OCI-LY7 (cell line): ENCODE measurements at regions not wholly inside any gene's neighbourhood (a gene's known extent, or its start where the extent isn't known, plus 50 kb on each side); places are given as distances from the start of the nearest gene placed in this dataset.
"Not testable (repeated sequence)": the region's sequence is repeated elsewhere in the genome, so short reads cannot be mapped to it uniquely, and the experiment has no call there.

Source experiments
- BruUV-seq: library from RNA; stranded (reverse); fragments of 400-500 nt; replicated peaks from 2 replicates; lab custom pipeline; 2021; lab: Mats Ljungman, UMichigan
- CTCF ChIA-PET: fragments of 300-600 bp; sonication (Branson Sonifier 250); formaldehyde crosslinking; loops from one replicate; lab custom pipeline; 2022; ENCODE audit warnings: antibody characterized with exemption; ENCODE audit not compliant: unreplicated experiment; lab: Charles Lee
- POLR2A ChIA-PET: fragments of 300-600 bp; sonication (Branson Sonifier 250); formaldehyde crosslinking; loops from one replicate; lab custom pipeline; 2022; ENCODE audit warnings: antibody characterized with exemption; lab: Charles Lee
- DNase-seq: peaks from one replicate; pipeline ENCODE4 v3.0.0-alpha.2; 2015; ENCODE audit warnings: low spot score
- H2AFZ ChIP-seq: fragments of 200-600 bp; sonication (generic), shearing (Covaris generic); 2 replicates; pipeline ENCODE4 v1.6.1; 2014; ENCODE audit warnings: mild to moderate bottlenecking, antibody characterized with exemption, low read length, moderate library complexity
- H3K27ac ChIP-seq: fragments of 200-600 bp; sonication (generic); 2 replicates; pipeline ENCODE4 v1.5.1; 2014; ENCODE audit warnings: mixed run types, low read depth, mild to moderate bottlenecking, moderate library complexity, low read length, inconsistent platforms; ENCODE audit not compliant: poor library complexity, severe bottlenecking
- H3K36me3 ChIP-seq: fragments of 200-600 bp; sonication (generic); 2 replicates; pipeline ENCODE4 v1.6.1; 2014; ENCODE audit warnings: mild to moderate bottlenecking, antibody characterized with exemption, low read length, moderate library complexity, mixed read lengths; ENCODE audit not compliant: insufficient read depth
- H3K4me1 ChIP-seq: fragments of 200-600 bp; sonication (generic); 2 replicates; pipeline ENCODE4 v1.5.1; 2014; ENCODE audit warnings: mild to moderate bottlenecking, low read length; ENCODE audit not compliant: insufficient read depth, poor library complexity, severe bottlenecking
- H3K4me2 ChIP-seq: fragments of 200-600 bp; sonication (generic); 2 replicates; pipeline ENCODE4 v1.6.1; 2014; ENCODE audit warnings: mild to moderate bottlenecking, low read length
- H3K4me3 ChIP-seq: fragments of 200-600 bp; sonication (generic); 2 replicates; pipeline ENCODE4 v1.5.1; 2014; ENCODE audit warnings: mild to moderate bottlenecking, low read depth, low read length; ENCODE audit not compliant: poor library complexity, severe bottlenecking
- H3K79me2 ChIP-seq: fragments of 200-600 bp; sonication (generic); 2 replicates; pipeline ENCODE4 v1.6.1; 2016; ENCODE audit warnings: low read depth, mild to moderate bottlenecking, low read length, moderate library complexity, mixed read lengths; ENCODE audit not compliant: insufficient read depth
- H3K9me2 ChIP-seq: fragments of 200-600 bp; sonication (generic); 2 replicates; pipeline ENCODE4 v1.6.1; 2016; ENCODE audit warnings: mild to moderate bottlenecking, low read length, mixed read lengths; ENCODE audit not compliant: insufficient read depth
- H3K9me3 ChIP-seq: fragments of 200-600 bp; sonication (generic); 2 replicates; pipeline ENCODE4 v1.6.1; 2014; ENCODE audit warnings: mild to moderate bottlenecking, mixed run types, low read length, mixed read lengths
- H4K20me1 ChIP-seq: fragments of 200-600 bp; sonication (generic); 2 replicates; pipeline ENCODE4 v1.6.1; 2014; ENCODE audit warnings: mild to moderate bottlenecking, antibody characterized with exemption, low read length, moderate library complexity, mixed read lengths; ENCODE audit not compliant: insufficient read depth
- EZH2phosphoT487 ChIP-seq: fragments of 200-600 bp; sonication (generic); IDR thresholded peaks from 2 replicates; pipeline ENCODE4 v1.6.1; 2018; ENCODE audit warnings: low read depth, borderline replicate concordance, mild to moderate bottlenecking, mixed run types, antibody characterized with exemption, low read length, moderate library complexity, mixed read lengths
- intact Hi-C: fragments of 100-400 bp; cut with micrococcal nuclease; formaldehyde crosslinking; loops from one replicate; pipeline ENCODE4 v1.10.0; 2022; ENCODE audit not compliant: unreplicated experiment
- TF ChIP-seq, protein P1 (sequence below): fragments of 200-600 bp; sonication (generic); conservative IDR thresholded peaks from 2 replicates; pipeline ENCODE4 v1.5.1; 2014; ENCODE audit warnings: mild to moderate bottlenecking, antibody characterized with exemption, low read length, moderate library complexity, mixed read lengths

- TF ChIP-seq EZH2phosphoT487 = no peak
- TF ChIP-seq, protein P1, sequence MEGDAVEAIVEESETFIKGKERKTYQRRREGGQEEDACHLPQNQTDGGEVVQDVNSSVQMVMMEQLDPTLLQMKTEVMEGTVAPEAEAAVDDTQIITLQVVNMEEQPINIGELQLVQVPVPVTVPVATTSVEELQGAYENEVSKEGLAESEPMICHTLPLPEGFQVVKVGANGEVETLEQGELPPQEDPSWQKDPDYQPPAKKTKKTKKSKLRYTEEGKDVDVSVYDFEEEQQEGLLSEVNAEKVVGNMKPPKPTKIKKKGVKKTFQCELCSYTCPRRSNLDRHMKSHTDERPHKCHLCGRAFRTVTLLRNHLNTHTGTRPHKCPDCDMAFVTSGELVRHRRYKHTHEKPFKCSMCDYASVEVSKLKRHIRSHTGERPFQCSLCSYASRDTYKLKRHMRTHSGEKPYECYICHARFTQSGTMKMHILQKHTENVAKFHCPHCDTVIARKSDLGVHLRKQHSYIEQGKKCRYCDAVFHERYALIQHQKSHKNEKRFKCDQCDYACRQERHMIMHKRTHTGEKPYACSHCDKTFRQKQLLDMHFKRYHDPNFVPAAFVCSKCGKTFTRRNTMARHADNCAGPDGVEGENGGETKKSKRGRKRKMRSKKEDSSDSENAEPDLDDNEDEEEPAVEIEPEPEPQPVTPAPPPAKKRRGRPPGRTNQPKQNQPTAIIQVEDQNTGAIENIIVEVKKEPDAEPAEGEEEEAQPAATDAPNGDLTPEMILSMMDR = no peak
- no peaks in the 10 kb centered on the region for H3K79me2 ChIP-seq
- BruUV-seq = no TSS peak
- H3K4me1 ChIP-seq = no peaks in the 10 kb centered on the region
- intact Hi-C loops = no loop called here
- CTCF ChIA-PET = no interaction called here
- H4K20me1 ChIP-seq = no peaks in the 10 kb centered on the region
- H3K4me2 ChIP-seq = no peak overlapping the region
- no peak overlapping the region for H3K27ac ChIP-seq
- POLR2A ChIA-PET = interaction anchor here (0.7 kb wide), 1 partner anchor 16 kb away, joined by 3 read pairs; no protein-coding TSS in a partner anchor
- no peak overlapping the region for H2AFZ ChIP-seq
- H3K9me2 ChIP-seq = no peaks in the 10 kb centered on the region
- H3K9me3 ChIP-seq = no peaks in the 10 kb centered on the region
- H3K4me3 ChIP-seq = no peak overlapping the region
- no peak for DNase-seq
- no peaks in the 10 kb centered on the region for H3K36me3 ChIP-seq
Observed at GRCh38 chr7:80028717-80029116, 105.9 kb upstream of the GNAI1 start.

GRCh38 chr7:80027611-80028173 is 106.9 kb upstream of the GNAI1 start:
- ChIA-PET POLR2A (no interaction called here), CTCF (no interaction called here)
- TF ChIP-seq EZH2phosphoT487 = no peak
- TF ChIP-seq, protein P1 = no peak
- no peak overlapping the region for H2AFZ ChIP-seq
- no peaks in the 10 kb centered on the region for H3K36me3 ChIP-seq
- no peaks in the 10 kb centered on the region for H3K9me3 ChIP-seq
- H3K4me1 ChIP-seq = no peaks in the 10 kb centered on the region
- no peak overlapping the region for H3K4me2 ChIP-seq
- H3K79me2 ChIP-seq = no peaks in the 10 kb centered on the region
- no TSS peak for BruUV-seq
- intact Hi-C loops = no loop called here
- no peak for DNase-seq
- H3K4me3 ChIP-seq = no peak overlapping the region
- H3K27ac ChIP-seq = no peak overlapping the region
- no peaks in the 10 kb centered on the region for H4K20me1 ChIP-seq
- H3K9me2 ChIP-seq = no peaks in the 10 kb centered on the region

GRCh38 chr7:80026766-80027165 is 107.9 kb upstream of the GNAI1 start:
- Histone ChIP-seq H3K4me2 (no peak overlapping the region), H3K4me3 (no peak overlapping the region), H3K9me3 (no peaks in the 10 kb centered on the region), H3K27ac (no peak overlapping the region), H3K36me3 (no peaks in the 10 kb centered on the region), H3K9me2 (no peaks in the 10 kb centered on the region), H3K79me2 (no peaks in the 10 kb centered on the region), H2AFZ (no peak overlapping the region), H4K20me1 (no peaks in the 10 kb centered on the region), H3K4me1 (no peaks in the 10 kb centered on the region)
- BruUV-seq = no TSS peak
- TF ChIP-seq, protein P1 = no peak
- no peak for TF ChIP-seq EZH2phosphoT487
- CTCF ChIA-PET = no interaction called here
- intact Hi-C loops = no loop called here
- POLR2A ChIA-PET = no interaction called here
- no peak for DNase-seq

DNA sequence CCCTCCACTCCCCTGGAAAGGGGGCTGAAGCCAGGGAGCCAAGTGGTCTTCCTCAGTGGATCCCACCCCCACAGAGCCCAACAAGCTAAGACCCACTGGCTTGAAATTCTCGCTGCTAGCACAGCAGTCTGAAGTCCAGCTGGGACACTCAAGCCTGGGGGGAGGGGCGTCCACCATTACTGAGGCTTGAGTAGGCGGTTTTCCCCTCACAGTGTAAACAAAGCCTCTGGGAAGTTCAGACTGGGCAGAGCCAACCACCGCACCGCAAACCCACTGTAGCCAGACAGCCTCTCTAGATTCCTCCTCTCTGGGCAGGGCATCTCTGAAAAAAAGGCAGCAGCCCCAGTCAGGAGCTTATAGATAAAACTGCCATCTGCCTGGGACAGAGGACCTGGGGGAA is 114.4 kb upstream of the GNAI1 start:
- DNase-seq, CTCF ChIA-PET, BruUV-seq, H3K36me3 ChIP-seq, H2AFZ ChIP-seq, H3K4me2 ChIP-seq, intact Hi-C loops, H3K9me3 ChIP-seq, H4K20me1 ChIP-seq, H3K9me2 ChIP-seq, POLR2A ChIA-PET, H3K4me3 ChIP-seq, H3K27ac ChIP-seq, H3K79me2 ChIP-seq, H3K4me1 ChIP-seq: not testable (repeated sequence)
